Activated CD8-positive, alpha-beta memory T cell treated with anti-CD3 and anti-CD28 coated beads, Interleukin-2, amount 50 U/mL, for 1 hour (primary cell): ENCODE measurements at regions not wholly inside any gene's neighbourhood (a gene's known extent, or its start where the extent isn't known, plus 50 kb on each side); places are given as distances from the start of the nearest gene placed in this dataset.
"Not testable (repeated sequence)": the region's sequence is repeated elsewhere in the genome, so short reads cannot be mapped to it uniquely, and the experiment has no call there.

ENCODE experiments used
- DNase-seq: peaks from one replicate; pipeline ENCODE4 v3.0.0-alpha.2; 2020; ENCODE audit errors: extremely low read depth

DNA sequence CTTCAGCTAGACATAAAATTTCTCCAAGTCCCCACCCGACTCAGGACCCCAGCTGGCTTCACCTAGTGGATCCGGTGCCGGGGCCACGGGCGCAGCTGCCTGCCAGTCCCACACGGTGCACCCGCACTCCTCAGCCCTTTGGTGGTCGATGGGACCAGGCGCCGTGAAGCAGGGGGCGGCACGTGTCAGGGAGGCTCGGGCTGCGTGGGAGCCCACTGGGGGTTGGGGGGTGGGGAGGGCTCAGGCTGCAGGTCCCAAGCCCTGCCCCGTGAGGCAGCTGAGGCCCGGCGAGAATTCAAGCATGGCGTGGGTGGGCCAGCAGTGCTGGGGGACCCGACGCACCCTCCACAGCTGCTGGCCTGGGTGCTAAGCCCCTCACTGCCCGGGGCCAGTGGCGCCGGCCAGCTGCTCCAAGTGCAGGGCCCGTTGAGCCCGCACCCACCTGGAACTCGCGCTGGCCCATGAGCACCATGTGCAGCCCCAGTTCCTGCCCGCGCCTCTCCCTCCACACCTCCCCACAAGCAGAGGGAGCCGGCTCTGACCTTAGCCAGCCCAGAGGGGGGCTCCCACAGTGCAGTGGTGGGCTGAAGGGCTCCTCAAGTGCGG, 747.0 kb downstream of the FAM181B start:
- DNase-seq: no peak

DNA sequence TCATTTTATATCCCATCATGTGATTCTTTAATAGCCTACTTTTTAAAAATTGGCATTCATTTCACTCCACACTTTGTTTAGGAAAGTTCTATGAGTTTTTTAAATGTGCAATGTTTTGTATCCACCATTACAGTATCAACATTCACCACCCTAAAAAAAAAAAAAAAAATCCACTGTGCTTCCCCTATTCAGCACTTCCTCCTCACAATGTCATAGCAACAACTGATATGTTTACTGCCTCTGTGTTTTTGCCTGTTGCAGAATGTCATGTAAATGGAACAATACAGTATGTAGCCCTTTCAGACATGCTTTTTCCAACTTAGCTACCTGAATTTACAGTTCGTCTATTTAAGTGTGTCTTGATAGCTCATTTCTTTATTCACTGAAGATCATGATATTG, 754.2 kb downstream of the FAM181B start:
- no peak for DNase-seq

DNA sequence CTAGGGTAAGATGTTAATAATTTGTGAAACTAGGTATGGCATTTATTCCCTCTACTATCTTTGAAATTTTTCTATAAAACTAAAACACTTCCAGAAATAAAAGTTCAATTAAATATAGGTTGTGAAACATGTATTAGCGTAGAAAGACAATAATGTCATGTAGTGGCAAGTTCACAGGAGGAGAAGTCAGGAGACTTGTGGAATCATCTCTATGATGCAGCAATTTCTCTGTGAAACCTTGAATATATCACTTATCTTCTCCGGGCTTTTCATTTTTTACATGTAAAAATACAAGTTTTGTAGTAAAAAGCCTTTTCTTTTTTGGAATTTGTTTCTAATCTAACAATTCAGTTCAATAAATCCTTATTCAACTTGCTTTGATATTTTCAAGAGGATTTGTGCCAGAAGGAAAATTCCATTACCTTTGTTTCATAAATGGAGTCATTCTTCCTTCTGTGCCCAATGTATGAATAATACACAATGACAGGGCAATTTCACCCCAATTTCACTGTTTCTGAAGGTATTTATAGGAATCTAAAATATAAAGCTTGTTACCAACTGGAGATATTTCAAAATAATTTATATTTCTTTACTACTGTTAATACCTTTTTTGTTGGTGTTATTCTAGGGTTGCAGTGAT, 758.3 kb downstream of the FAM181B start:
- no peak for DNase-seq

DNA sequence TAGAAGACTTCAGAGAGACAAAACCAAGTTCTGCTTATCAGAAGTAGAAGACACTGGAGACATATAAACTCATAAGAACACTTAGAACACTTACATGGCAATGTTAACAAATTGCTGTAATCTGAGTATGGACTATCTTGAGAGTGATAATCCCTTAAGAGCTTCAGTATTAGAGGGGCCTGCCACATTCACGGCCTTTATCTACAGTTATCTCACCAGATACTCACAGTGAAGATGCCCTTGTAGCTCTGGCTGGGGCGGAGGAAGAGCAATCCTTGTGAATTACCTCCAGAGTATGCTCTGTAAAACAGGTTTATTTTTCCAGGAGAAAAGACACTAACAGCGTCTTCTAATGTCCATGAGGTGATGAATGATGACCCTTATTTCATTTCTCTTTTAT, 762.8 kb downstream of the FAM181B start:
- no peak for DNase-seq

DNA sequence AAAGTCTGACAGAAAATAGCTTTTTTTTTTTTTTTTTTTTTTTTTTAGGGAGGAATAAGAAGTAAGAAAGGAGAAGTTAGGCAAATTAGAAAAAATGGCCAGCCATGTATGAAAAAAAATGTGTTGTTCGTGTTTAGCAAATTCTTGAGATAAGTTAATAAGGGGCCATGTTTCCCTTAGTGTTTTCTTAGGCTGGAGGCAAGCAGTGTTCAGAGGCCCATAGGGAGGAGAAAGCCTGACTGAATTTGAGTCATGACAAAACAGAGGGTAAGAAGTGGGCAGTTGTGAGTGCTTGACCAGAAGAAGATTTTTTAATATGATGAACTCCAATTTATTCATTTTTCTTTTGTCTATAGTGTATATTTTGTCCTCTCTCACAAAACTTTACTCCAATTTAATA, 766.4 kb downstream of the FAM181B start:
- no peak for DNase-seq

DNA sequence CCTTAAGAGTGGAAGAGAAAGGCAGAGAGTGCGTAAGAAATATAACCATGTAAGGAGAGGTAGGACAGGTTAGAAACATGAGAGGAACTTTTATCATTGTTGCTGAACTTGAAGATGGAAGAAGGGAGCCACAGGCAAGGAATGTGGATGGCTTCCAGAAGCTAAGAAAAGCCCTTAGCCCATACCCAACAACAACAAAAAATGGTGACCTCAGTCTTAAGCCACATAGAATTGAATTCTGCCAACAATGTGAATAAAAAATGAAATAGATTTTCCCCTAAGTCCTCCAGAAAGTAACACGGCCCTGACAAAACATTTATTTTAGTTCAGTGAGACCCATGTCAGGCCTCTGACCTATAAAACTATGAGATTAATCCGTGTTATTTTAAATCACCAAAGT, 767.3 kb downstream of the FAM181B start:
- DNase-seq: no peak

DNA sequence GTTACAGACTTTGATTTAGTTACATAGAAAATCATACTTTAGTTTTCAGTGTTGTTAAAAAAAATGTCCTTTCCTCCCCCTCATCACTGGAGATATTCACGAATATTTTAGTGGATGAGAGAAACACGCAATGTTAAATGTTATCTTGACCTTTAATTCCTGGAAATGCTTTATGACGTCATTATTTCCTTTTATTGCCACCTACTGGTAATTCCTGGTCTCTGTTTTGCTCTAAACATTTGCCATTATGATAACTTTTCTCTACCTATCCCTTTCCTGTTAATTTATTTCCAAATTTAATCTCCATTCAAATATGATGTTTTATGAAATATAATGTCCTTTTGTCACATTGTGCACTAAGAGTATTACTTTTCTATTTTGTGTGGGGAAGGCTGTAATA, 770.6 kb downstream of the FAM181B start:
- DNase-seq: no peak

DNA sequence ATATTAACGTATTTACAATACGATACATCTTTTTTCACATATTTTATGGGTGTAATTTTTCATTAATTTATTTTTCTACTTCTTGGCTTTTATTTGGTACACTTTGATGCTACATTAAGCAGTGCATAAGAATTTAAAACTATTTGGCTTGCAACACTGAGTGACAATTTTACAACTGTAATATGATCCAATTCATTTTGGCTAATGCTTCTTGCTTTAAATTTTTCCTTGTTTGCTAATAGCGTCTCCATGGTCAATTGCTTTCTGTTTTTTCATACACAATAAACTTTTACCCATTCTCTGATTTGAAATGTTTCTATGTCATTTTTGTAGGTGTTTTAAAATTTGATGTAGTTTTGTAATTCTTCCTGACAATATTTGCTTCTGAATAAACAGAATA, 773.2 kb downstream of the FAM181B start:
- no peak for DNase-seq

DNA sequence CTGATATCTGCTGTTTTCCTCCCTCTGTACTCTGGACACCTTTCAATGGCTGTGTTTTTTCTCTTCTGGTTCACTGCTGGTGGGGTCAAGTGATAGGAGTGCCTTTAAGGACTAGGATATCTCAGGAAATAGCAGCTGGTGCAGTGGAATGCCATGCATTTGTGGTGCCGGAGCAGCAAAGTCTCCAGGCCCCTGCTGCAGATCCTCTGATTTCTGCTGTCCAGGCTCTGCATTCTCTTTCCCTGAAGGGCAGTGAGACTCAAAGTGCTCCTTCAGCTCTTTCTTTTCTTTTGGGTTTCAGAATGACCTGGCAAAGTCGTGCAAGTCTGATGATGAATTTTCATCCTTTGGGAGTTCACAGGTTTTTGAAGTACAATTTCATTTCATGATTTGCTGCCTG, 774.3 kb downstream of the FAM181B start:
- no peak for DNase-seq

DNA sequence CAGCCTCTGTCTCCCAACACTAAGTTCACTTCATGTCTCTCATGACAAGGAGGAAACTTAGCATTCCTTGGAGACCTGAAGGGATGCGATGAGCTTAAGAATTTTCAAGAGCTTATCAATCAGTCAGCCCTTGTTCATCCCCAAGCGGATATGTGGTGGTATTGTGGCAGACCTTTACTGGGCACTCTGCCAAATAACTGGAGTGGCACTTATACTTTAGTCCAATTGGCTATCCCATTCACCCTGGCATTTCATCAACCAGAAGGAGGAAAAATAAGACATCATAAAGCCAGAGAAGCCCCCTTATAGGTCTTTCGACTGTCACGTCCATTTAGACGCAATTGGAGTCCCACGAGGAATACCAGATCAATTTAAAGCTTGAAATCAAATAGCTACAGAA, 779.4 kb downstream of the FAM181B start:
- DNase-seq: not testable (repeated sequence)

DNA sequence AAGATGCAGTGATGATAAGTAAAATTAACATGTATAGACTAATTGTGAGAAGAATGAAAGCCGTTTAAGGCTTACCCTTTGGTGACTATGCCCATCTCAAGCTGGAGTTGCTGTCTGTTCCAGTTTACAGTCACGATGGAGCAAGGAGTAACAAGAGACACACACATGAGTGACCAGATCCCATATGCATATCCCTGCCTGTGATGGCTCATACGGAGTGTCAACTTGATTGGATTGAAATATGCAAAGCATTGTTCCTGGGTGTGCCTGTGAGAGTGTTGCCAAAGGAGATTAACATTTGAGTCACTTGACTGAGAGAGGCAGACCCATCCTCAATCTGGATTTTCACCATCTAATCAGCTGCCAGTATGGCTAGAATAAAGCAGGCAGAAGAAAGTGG, 786.8 kb downstream of the FAM181B start:
- no peak for DNase-seq

DNA sequence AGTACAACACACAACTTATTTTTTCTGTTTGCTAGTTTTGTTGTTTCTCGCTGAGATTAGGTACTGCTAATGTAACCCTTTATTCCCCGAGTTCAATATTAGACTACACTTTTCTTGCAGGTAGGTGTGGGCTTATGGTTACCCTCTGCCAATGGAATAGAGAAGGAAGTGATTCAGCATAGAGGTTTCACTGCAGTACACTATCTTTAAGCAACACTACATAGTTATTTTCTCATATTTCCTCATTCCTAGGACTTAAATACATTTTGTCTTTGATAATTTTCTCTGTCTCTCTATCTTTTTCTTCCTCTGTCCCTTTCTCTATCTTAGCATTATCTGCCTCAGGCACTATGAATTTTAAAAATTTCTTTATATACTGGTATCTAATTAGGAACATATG, 791.0 kb downstream of the FAM181B start:
- DNase-seq: no peak

DNA sequence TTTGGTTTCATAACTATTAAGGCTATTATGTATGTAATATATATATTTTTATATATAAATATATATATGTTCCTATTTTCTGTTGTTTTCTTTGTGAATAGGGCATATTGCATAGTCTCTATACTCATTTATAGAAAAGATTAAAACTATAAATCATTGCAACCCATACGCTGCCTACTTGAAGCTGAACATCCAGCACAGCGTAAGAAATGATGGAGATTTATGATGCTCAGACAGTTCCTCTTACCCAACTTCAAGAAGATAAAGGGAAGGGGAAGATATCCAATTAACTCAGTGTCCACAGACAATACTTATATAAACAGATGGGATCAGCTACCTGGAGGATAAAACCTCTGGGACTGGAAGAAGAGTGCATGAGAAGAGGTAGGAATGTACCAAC, 791.7 kb downstream of the FAM181B start:
- no peak for DNase-seq

DNA sequence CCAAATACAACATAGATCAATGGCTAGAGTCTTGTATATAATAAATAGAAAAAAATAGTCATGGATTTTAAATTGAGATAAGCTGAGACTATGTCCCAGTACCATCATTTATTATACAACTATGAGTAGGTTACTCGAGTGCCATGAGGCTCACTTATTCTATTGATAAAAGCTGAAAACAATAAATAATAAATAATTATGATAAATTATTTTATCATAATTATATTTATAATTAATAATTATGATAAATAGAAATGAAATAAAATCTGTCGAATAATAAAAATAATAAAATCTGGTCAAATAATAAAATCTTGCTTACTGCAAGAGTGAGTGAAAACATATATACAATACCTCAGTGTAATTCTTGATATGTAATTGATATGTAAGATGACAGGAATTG, 801.4 kb downstream of the FAM181B start:
- no peak for DNase-seq

DNA sequence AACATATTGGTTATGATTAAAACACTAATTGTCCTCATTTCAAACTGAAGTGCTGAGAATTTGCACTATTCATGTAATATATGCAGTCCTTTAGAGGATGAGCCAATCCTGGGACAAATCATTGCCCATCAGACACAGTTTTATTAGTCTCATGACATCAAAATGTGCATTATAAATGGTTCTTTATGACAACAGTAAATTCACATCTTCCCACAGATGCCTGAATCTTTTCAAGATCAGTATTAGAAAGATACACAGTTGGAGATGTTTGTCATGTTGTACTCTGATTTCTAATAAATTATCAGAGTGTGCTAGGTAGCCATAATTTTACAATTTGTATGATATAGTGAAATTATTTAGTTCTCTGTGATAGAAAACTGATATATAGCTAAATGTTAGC, 813.5 kb downstream of the FAM181B start:
- no peak for DNase-seq

DNA sequence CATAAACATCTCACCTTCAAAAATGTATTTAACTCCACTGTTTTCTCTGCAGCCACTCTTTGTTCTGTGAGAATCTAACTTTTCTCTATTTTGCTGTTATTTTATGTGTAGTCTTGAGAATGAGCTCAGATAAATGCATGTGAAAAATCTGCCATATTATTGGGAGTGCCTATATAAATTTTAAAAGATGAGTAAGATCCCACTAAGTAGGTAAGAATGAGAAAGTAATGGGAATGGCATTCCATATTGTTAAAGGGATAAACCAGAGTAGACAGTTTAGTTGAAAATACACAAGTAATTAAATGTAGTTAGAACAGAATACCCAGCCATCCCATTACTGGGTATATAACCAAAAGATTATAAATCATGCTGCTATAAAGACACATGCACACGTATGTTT, 817.2 kb downstream of the FAM181B start:
- no peak for DNase-seq

DNA sequence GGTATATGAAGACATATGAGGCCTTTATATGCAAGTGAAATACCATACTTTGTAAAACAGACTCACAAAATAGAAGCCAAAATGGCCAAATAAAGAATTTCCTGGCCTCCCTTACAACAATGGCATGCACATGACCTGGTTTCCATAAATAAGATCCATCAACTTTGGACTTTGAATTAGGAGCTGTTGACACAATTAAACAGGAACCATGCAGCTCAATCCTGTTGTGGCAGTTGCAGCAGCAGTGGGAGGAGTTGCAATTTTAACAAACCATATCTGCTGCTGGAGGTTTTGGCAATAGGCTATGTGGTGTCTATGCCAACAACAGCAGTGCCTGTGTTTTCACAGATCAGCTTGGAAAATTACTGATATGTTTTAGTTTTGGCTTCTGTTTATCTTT, 818.6 kb downstream of the FAM181B start:
- DNase-seq: no peak

DNA sequence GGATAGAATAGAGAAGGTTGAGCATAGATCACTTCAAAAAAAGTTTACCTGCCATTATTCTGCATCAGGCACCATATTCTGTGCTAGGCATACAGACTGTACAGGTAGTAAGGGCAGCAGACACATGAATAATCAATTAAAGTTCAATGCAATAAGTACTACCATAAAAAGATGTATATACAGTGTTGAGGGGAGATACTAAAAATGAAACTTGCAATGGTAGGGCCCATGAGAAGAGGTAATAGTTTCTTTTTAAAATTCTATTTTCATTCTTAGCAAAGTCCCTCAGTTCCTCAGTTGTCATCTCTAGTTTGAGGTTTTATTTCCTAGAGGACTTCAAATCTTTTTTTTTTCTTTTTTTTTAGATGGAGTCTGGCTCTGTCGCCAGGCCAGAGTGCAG, 819.9 kb downstream of the FAM181B start:
- DNase-seq: no peak

DNA sequence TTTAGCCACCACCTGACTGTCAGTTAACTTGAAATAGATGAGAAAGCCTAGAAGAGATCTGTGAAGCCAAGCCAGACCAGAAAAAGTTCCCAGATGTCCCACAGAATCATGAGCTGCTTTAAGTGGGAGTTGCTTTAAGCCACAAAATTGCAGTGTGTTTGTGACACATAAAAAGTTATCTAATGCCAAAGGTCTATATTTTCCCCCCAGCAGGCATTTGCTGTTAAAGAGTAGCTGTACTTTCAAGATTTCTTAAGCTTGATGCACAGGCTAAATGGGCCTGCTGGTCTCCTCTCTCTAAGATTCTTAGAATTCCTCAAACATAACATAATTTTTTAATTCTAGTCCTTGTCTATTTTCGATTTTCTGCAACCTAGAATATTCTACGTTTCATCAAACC, 825.7 kb downstream of the FAM181B start:
- no peak for DNase-seq

DNA sequence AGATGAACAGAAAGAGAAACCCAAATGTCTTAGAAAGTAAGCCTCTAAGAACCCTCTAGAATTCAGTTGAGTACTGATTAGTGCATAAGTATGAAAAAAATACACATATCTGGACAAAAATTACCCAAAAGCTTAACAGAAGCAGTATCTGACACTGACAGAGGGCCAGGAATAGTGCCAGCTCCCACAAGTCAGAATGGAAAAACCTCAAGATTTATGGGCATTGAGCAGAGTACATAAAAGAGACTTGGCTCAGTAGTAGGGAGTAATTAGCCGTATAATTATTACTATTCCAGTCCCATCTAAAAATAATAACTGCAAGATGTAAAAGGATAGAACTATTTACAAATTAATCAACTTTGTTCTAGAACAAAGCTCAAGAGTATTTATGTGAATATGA, 834.5 kb downstream of the FAM181B start:
- no peak for DNase-seq

DNA sequence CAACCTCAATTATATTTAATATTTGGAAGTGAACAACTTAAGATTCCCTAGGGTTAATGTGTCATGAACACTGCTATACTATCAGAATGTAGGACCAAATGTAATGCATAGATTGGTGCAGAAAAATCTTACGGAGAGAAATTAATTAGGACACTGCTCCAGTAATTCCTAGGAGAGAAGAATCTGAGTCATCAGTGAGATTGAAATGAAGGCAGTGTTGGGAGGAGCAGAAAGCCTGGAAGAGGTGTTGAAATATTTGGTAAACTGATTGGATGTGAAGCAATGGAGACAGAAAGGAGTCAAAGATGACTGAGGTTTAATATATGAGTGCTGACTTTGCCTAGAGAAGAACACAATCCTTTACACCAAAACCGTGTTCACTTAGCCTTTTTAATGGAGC, 836.0 kb downstream of the FAM181B start:
- DNase-seq: no peak

DNA sequence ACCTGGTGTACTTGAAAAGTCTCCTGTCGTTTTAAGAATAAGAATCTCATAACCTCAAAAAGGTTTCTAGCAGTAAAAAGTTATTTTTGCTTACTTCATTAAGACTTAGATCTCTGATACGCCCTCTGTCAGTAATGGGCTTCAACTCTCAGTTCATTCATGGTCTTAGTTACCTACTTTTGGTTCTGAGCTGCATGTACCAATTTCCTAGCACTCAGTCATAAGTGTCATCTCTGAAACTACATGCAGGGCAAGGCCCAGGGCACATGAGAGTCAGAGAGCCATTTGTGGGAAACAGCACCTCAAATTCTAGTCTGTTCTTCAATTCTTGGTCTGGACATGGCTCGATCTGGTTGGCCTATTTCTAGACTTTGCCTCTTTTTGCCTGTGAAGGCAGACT, 838.4 kb downstream of the FAM181B start:
- no peak for DNase-seq

DNA sequence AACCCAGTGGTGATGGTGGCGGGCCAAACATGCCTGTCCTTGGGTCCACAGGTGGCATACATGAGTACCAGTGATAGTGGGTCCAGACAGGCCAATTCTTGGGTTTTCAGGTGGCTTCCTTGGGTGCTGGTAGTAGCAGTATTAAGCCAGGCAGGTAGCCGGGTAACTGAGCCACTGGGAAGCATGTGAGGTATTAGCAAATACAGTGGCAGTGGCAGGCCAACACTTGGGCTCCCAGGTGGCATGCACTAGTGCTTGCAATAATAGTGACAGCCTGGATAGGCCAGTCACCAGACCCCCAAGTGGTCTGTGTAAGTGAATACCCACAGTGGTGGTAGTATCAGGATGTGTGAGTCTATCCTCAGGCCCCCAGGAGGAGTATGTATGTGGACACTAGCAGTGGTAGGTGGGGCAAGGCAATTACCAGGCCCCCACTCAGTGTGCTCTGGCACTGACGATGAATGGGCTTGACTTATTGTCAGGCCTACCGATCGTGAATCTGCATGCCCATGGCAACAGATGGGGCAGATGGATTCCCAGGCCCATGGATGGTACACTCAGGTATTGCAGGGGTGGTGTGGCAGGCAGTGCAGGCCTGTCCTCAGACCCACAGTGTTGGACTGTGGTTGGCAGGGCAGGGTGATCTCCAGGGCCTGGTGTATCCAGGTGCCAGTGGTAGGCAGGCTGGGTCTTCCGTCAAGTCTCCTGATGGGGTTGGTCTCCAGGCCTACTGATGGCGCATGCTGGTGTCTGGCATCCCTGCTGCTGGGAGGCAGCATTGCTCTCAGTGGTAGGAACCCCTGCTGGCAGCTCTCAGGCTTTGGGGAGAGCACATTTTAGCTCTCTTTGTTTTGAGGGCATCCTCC, 840.7 kb downstream of the FAM181B start:
- no peak for DNase-seq
